SK-N-SH (cell line): ENCODE measurements at regions not wholly inside any gene's neighbourhood (a gene's known extent, or its start where the extent isn't known, plus 50 kb on each side); places are given as distances from the start of the nearest gene placed in this dataset.

Experiments used
- EZH2phosphoT487 ChIP-seq: fragments of 200-600 bp; sonication (generic); IDR thresholded peaks from 2 replicates; pipeline ENCODE4 v1.6.1; 2017; ENCODE audit warnings: low read depth, mixed run types, mild to moderate bottlenecking, antibody characterized with exemption, moderate library complexity, borderline replicate concordance
- FOXM1 ChIP-seq: IDR thresholded peaks from 2 replicates; pipeline ENCODE4 v1.4.0; 2012; ENCODE audit warnings: low read depth, mild to moderate bottlenecking
- RFX5 ChIP-seq: IDR thresholded peaks from 2 replicates; pipeline ENCODE4 v1.6.1; 2012; ENCODE audit warnings: mild to moderate bottlenecking, improper control_type of control experiment, low read length
- TF ChIP-seq, protein P1 (sequence below): fragments of 200-600 bp; sonication (generic); IDR thresholded peaks from 2 replicates; pipeline ENCODE4 v1.6.1; 2017; ENCODE audit warnings: antibody characterized with exemption, mild to moderate bottlenecking, moderate library complexity

DNA sequence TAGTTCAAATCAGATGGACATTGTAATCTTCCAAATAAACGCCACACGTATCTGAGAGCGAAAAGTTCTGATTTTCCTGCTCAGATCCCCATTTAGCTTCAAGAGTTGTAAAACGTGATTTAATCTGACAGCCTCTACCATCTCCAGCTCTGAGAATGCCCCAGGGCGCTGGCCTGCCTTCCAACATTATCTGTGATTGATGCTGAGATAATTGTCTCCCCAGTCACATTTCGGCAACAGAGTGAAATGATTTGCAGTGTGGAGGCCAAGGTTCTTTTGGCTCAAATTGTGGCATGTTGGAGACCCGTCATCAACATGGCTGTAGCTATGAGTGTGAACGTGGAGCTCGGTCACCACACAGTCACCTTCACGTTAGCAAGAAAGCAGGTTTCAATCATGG lies 283.4 kb downstream of the BRD1 start:
- TF ChIP-seq, protein P1, sequence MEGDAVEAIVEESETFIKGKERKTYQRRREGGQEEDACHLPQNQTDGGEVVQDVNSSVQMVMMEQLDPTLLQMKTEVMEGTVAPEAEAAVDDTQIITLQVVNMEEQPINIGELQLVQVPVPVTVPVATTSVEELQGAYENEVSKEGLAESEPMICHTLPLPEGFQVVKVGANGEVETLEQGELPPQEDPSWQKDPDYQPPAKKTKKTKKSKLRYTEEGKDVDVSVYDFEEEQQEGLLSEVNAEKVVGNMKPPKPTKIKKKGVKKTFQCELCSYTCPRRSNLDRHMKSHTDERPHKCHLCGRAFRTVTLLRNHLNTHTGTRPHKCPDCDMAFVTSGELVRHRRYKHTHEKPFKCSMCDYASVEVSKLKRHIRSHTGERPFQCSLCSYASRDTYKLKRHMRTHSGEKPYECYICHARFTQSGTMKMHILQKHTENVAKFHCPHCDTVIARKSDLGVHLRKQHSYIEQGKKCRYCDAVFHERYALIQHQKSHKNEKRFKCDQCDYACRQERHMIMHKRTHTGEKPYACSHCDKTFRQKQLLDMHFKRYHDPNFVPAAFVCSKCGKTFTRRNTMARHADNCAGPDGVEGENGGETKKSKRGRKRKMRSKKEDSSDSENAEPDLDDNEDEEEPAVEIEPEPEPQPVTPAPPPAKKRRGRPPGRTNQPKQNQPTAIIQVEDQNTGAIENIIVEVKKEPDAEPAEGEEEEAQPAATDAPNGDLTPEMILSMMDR, result no peak
- TF ChIP-seq FOXM1 (no peak), RFX5 (no peak), EZH2phosphoT487 (no peak)
